ENCODE measurements at regions not wholly inside any gene's neighbourhood (a gene's known extent, or its start where the extent isn't known, plus 50 kb on each side); places are given as distances from the start of the nearest gene placed in this dataset.

DNA sequence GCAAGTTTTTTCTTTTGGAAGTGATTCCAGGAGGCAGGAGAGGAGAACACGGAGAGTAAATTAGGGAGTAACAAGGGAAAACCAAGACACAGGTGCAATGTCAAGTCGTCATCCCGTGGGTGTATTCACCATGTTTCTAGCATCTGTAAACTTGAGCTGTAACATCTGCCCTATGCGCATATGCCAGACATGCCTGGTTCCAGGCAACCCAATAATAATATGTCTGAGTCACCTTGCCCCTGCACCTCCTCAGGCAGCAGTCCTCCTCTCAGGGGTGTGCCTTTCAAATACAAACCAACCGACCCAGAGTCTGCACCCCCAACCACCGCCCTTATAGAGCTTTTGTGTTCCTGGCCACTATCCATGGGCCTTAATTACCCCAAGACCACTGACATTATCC, 107.0 kb upstream of the PDE1C start:
- Mint-ChIP-seq H3K9me3 (peaks cover 8% of the 10 kb centered on the region), H3K4me3 (no peak overlapping the region)

DNA sequence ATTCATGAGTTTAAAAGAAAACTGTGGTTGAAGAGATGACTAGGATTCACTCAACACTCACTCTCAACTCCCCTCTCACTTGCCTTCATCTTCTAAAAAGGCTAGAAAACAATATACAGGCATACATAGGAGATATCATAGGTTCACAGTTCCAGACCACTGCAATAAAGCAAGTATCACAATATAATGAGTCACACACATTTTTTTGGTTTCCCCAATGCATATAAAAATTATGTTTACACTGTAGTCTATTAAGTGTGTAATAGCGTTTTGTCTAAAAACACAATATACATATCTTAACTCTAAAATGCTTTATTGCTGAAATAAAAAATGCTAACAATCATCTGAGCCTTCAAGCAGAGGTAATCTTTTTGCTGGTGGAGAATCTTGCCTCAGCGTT, 104.9 kb upstream of the PDE1C start:
- H3K9me3 Mint-ChIP-seq = peaks cover 5% of the 10 kb centered on the region
- H3K4me1 Mint-ChIP-seq = no peaks in the 10 kb centered on the region
- no peaks in the 10 kb centered on the region for H3K36me3 Mint-ChIP-seq (ENCODE audit: low read depth)

More for the DNA sequence above, 107.0 kb upstream of the PDE1C start:
- H3K27me3 Mint-ChIP-seq = no peaks in the 10 kb centered on the region
- H3K27ac Mint-ChIP-seq = no peak overlapping the region
- no peaks in the 10 kb centered on the region for H3K36me3 Mint-ChIP-seq (ENCODE audit: low read depth)
- no peak for ATAC-seq (replicated peaks)
- no peaks in the 10 kb centered on the region for H3K4me1 Mint-ChIP-seq

DNA sequence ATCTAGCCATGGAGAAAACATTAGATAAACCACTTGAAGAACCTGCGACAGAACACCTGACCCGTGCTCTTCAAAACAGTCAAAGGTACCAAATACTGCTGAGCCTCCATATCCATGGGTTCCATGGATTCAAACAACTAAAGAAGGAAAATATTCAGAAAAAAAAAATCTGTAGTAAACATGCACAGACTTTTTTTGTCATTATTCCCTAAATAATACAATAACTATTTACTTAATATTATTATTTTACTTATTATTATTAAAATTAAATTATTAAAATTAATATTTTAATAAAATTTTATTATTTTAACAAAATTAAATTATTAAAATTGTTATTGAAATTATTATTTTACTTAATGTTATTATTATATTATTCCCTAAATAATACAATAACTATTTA, 101.0 kb upstream of the PDE1C start:
- H3K27ac Mint-ChIP-seq = no peak overlapping the region
- H3K4me3 Mint-ChIP-seq = no peak overlapping the region
- no peak for ATAC-seq (replicated peaks)
- no peaks in the 10 kb centered on the region for H3K4me1 Mint-ChIP-seq
- no peaks in the 10 kb centered on the region for H3K36me3 Mint-ChIP-seq (ENCODE audit: low read depth)
- peaks cover 5% of the 10 kb centered on the region for H3K9me3 Mint-ChIP-seq
- H3K27me3 Mint-ChIP-seq = no peaks in the 10 kb centered on the region

More for the DNA sequence above, 104.9 kb upstream of the PDE1C start:
- no peak for ATAC-seq (replicated peaks)
- H3K27ac Mint-ChIP-seq = no peak overlapping the region
- H3K4me3 Mint-ChIP-seq = no peak overlapping the region
- H3K27me3 Mint-ChIP-seq = no peaks in the 10 kb centered on the region

DNA sequence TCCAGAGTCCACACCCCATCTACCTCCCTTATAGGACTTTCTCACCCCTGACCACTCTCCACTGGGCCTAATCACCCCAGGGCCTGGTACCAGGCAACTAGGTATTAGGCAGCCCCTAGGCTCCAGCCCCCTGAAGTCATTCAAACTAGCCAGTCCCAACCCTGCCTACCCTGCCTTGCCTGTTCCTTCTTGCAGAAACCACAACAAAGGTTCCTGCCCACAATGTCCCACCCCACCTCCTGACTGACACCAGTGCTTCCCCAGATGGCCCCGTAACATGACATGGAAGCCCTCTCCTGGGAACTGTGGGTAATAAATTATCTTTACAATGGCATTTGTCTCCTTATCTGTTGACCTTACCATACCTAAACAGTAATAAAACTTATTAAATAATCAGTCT, 100.6 kb upstream of the PDE1C start:
- no peak for ATAC-seq (replicated peaks)
- H3K4me3 Mint-ChIP-seq = no peak overlapping the region
- no peak overlapping the region for H3K27ac Mint-ChIP-seq
- H3K36me3 Mint-ChIP-seq (ENCODE audit: low read depth) = no peaks in the 10 kb centered on the region
- H3K4me1 Mint-ChIP-seq = no peaks in the 10 kb centered on the region
- H3K27me3 Mint-ChIP-seq = no peaks in the 10 kb centered on the region
- peaks cover 5% of the 10 kb centered on the region for H3K9me3 Mint-ChIP-seq

DNA sequence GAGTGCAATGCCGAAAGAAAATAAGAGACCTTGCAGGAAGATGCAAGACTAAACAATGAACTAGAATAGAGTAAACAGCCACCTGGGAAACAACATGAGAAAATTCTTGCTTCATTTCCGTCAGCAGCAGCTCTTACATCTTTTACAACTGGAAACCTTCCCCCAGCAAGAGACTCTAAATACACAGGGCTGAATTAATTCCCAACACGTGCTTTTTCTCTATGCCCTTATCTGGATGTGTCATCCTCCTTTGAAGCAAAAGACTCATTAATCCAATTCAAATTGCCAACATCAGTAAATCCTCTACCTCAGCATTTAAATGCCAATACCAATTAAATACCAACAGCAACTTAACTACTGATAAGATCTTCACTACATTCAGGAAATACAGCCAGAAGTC, 99.0 kb upstream of the PDE1C start:
- no peak overlapping the region for H3K27ac Mint-ChIP-seq
- H3K4me1 Mint-ChIP-seq = no peaks in the 10 kb centered on the region
- ATAC-seq (replicated peaks) = no peak
- peaks cover 2% of the 10 kb centered on the region for H3K9me3 Mint-ChIP-seq
- H3K36me3 Mint-ChIP-seq (ENCODE audit: low read depth) = no peaks in the 10 kb centered on the region
- H3K27me3 Mint-ChIP-seq = no peaks in the 10 kb centered on the region
- H3K4me3 Mint-ChIP-seq = no peak overlapping the region

DNA sequence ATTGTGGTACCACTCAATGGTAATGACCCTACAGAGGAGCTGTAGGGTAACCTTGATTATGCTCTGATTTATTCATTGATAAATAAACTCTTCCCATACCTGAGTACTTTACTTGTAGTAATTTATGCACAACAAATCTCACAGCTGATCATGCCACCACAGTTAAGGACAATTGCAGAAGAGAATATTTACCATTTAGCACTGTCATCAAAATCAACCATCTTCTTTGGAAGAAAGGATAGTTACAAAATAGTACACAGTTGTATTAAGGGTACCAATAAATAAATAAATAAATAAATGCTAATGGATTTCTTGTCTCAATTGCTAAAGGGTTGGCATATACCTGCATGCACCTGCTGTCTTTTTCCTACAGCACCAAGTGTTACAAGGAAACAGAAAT, 97.6 kb upstream of the PDE1C start:
- no peaks in the 10 kb centered on the region for H3K4me1 Mint-ChIP-seq
- H3K36me3 Mint-ChIP-seq (ENCODE audit: low read depth) = no peaks in the 10 kb centered on the region
- H3K27me3 Mint-ChIP-seq = no peaks in the 10 kb centered on the region
- H3K27ac Mint-ChIP-seq = no peak overlapping the region
- no peak overlapping the region for H3K4me3 Mint-ChIP-seq
- no peaks in the 10 kb centered on the region for H3K9me3 Mint-ChIP-seq
- ATAC-seq (replicated peaks) = no peak

DNA sequence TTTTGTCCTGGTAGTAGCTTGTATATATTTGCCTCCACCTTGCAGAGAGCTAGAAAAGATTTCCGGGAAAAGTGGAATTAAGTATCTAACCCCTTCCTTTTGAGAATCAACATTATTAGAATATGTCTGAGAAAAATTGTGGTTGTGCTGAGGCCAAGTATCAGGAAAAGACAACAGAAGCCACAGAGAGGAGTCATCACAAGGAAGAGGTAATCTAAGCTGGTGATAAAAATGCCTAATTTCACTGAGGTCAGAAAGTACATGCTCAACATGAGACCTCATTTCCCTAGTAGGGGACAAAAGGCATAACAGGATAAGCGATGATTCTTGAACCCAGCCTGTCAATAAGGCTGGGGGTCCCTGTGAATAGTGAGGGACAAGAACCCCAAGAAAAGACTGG, 97.0 kb upstream of the PDE1C start:
- Mint-ChIP-seq H3K4me1 (no peaks in the 10 kb centered on the region), H3K27ac (no peak overlapping the region), H3K36me3 (ENCODE audit: low read depth) (no peaks in the 10 kb centered on the region), H3K27me3 (no peaks in the 10 kb centered on the region), H3K9me3 (no peaks in the 10 kb centered on the region), H3K4me3 (no peak overlapping the region)
- no peak for ATAC-seq (replicated peaks)

DNA sequence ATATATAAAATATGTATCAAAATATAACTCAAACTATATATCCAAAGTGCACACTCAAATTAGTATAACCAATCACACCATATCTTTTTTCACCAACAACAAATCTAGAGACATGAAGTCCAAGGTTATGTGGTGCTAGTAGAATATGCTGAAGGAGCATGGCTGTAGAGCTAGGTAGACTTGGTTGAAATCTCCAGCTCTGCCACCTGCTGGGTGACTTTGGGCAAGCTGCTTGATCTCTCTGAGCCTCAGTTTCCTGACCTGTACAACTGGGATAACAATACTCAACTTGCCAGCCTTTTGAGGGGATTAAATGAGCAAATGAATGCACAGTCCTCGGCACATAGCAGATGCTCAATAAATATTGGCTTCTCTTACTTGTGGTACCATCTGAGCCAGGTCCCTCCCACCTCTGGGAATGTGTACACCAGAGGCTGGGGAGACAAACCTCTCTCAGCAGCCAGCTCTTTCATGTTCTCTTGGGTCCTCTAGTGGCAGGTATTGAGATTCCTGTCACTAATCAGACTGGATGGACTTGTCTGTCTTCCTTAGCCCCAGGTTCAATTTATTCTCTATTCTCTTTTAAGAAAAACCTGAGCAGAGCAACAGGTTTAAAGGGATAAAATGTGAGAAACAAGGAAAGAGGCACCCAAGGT, 94.3 kb upstream of the PDE1C start:
- no peak for ATAC-seq (replicated peaks)

DNA sequence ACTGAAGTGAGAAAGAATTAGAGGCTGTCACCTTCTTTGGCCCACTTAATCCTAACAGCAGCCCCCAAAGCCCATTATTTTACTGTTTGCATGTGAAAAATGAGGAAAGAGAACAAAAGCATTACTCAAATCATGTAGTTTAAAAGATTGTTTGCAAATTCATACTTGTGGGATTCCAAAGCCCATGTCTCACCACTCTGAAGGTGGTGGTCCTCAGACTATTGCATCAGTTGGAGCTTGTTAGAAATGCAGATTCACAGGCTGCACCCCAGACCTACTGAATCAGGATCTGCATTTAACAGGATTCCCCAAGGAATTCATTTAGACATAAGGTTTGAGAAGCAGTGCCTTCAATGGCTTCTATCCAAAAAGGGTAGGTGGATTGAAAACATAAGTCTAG, 93.7 kb upstream of the PDE1C start:
- no peaks in the 10 kb centered on the region for H3K27me3 Mint-ChIP-seq
- no peaks in the 10 kb centered on the region for H3K4me1 Mint-ChIP-seq
- no peaks in the 10 kb centered on the region for H3K9me3 Mint-ChIP-seq
- no peak overlapping the region for H3K27ac Mint-ChIP-seq
- no peak overlapping the region for H3K4me3 Mint-ChIP-seq
- H3K36me3 Mint-ChIP-seq (ENCODE audit: low read depth) = no peaks in the 10 kb centered on the region
- ATAC-seq (replicated peaks) = no peak

More for the DNA sequence above, 94.3 kb upstream of the PDE1C start:
- H3K27me3 Mint-ChIP-seq = no peaks in the 10 kb centered on the region
- no peaks in the 10 kb centered on the region for H3K36me3 Mint-ChIP-seq (ENCODE audit: low read depth)
- no peak overlapping the region for H3K27ac Mint-ChIP-seq
- no peak overlapping the region for H3K4me3 Mint-ChIP-seq
- no peaks in the 10 kb centered on the region for H3K4me1 Mint-ChIP-seq
- H3K9me3 Mint-ChIP-seq = no peaks in the 10 kb centered on the region

DNA sequence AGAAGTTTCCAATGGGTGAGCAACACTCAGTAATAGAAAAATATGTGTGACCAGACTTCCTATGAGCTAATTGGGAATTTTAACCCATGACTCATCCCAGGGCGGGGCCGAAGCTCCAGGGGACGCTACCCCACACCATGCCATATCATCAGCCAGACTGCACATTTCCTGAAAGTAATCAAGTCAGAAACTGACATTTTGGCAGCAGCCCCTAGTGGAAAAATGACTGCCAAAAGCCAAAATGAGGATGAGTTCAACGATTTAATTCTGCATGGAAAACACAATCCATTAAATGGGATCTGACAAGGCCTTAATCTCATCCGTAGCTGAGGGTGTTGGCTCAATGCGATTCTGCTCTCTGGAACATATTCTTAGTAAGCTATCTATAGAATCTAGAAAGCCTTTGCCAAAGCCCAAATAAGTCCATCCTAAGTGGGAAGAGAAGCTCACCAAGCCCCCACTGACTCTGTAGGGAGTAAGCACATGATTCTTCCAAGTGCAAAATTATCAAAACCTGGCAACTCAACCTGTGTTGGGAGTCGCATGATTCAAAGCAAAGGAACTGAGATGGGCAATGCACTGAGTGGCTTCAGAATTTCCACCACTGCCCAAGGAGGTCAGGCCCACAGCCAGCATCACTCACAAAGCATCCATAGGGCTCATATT, 93.1 kb upstream of the PDE1C start:
- Mint-ChIP-seq H3K9me3 (no peaks in the 10 kb centered on the region), H3K36me3 (ENCODE audit: low read depth) (no peaks in the 10 kb centered on the region), H3K27ac (no peak overlapping the region), H3K27me3 (no peaks in the 10 kb centered on the region), H3K4me3 (no peak overlapping the region), H3K4me1 (no peaks in the 10 kb centered on the region)
- no peak for ATAC-seq (replicated peaks)

DNA sequence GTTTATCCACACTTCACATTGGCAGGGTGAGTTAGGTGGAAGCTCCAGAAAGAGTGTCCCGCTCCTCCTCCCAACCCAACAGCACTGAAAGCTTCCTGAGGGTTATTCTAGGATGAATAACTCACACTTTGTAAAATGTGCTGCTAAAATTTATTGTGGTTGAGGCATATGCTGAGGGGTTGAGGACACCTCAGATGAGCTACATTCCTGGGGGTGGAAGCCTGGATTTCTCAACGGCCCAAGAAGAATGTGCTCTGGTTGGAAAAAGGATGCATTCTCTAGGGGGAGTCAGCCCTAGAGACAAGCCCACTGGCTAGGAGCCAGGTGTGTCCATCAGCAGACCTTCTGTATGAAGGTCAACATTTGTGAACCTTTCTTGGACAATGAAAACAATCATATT, 91.5 kb upstream of the PDE1C start:
- H3K4me3 Mint-ChIP-seq = no peak overlapping the region

DNA sequence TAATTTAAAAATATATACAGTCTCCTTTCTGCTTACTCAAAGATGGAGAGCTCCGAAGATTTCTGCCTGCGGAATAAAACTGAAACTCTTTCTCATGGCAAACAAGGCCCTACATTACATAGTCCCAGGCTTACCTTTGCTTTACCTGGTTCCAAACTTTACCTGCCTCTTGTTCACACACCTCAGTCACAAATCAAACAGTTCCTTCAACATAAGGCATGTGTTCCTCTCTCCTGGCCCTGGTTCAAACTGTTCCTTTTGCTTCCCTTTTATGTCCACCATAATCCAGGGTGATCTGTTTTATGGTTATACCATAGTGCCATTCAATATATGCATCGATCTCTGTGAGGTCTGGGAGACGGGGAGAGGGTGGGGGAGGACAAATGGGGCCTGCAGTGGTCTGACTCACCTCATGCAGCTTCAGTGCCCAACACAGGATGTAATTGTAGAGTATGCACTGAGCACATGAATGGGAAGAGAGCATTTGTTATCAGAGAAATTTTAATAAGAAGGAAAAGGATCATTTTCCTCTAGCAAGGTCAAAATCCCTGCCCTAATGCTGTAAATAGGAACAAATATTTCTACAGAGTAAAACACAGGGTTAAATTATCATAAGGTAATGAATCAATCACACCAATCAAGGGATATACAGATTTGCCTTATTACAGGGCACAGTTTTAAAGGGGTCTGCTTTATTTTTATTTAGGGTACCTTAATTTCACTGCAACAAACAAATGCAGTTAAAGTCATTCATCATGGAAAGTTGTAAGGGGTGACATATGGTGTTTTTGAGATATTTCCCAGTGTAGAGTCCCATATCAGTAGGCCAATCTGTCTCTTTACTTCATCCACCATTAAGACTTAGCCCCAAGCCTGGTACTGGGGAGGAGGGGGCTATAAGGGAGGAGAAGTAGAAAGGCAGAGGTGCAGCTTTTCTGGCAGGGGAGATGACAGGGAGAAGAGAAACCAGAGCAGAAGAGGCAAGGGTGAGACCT, 88.8 kb upstream of the PDE1C start:
- Mint-ChIP-seq H3K36me3 (ENCODE audit: low read depth) (no peaks in the 10 kb centered on the region), H3K27ac (no peak overlapping the region), H3K9me3 (no peaks in the 10 kb centered on the region), H3K27me3 (no peaks in the 10 kb centered on the region), H3K4me3 (no peak overlapping the region), H3K4me1 (no peaks in the 10 kb centered on the region)
- ATAC-seq (replicated peaks) = no peak

More for the DNA sequence above, 91.5 kb upstream of the PDE1C start:
- H3K9me3 Mint-ChIP-seq = no peaks in the 10 kb centered on the region
- H3K4me1 Mint-ChIP-seq = no peaks in the 10 kb centered on the region
- no peaks in the 10 kb centered on the region for H3K27me3 Mint-ChIP-seq
- ATAC-seq (replicated peaks) = no peak
- H3K36me3 Mint-ChIP-seq (ENCODE audit: low read depth) = no peaks in the 10 kb centered on the region
- no peak overlapping the region for H3K27ac Mint-ChIP-seq

DNA sequence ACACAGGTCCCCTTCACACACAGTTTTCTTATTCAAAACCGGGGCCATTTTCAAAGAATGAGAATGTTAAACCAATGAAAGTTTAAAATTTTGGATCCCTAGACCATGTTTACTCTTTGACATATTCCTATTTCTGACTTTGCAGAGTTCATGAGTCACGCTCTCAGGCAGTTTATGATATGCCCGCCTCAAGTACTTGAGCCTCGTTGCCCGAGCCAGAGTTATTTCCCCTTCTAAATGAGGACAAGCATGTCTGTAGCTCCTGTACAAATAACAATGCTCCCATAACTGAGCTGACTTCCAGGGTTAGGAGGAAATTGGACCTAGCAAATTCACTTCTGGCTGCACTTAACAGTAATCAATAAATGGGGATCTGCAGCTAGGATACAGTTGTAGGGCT, 87.9 kb upstream of the PDE1C start:
- no peaks in the 10 kb centered on the region for H3K27me3 Mint-ChIP-seq
- ATAC-seq (replicated peaks) = no peak
- no peak overlapping the region for H3K4me3 Mint-ChIP-seq
- peaks cover 5% of the 10 kb centered on the region for H3K9me3 Mint-ChIP-seq
- no peaks in the 10 kb centered on the region for H3K36me3 Mint-ChIP-seq (ENCODE audit: low read depth)
- no peaks in the 10 kb centered on the region for H3K4me1 Mint-ChIP-seq
- no peak overlapping the region for H3K27ac Mint-ChIP-seq

DNA sequence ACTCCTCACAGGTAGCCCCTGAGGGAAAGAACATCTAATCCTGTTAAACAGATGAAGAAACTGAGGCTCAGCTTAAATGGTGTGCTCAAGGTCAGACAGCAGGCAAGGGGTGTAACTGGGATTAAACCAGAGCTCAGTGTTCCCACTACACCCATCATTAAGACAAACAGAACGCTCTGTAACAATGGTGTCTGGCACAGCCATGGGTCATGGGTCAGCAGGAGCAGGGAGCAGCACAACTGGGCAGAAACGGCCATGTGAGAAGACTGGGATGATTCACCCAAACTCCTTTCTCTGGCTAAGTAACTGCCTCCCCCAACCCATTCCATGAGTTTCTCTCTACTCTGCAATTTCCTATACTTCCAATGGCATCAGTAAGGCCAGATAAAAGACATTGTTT, 85.5 kb upstream of the PDE1C start:
- ATAC-seq (replicated peaks) = no peak
- no peaks in the 10 kb centered on the region for H3K36me3 Mint-ChIP-seq (ENCODE audit: low read depth)
- H3K4me1 Mint-ChIP-seq = no peaks in the 10 kb centered on the region
- no peaks in the 10 kb centered on the region for H3K27me3 Mint-ChIP-seq
- no peak overlapping the region for H3K27ac Mint-ChIP-seq
- no peak overlapping the region for H3K4me3 Mint-ChIP-seq
- H3K9me3 Mint-ChIP-seq = peaks cover 5% of the 10 kb centered on the region

DNA sequence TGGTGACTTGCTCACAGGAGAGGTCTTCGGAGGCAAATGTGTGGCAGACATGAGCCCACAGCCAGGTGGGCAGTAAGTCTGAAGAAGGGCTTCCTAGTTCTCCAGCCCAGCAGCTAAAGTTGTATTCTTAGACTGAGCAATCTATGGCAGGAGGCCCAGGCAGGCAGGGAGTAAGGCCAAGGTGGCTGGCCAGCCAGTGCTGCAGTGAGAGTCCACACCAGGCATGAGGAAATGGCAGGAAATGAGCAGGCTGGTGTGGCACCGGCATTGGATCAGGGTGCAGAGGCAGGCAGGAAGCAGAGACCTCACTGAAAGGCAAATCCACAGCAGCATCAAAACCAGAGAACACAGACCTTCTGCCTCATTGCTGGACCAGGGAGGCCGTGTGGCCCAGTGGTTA, 84.6 kb upstream of the PDE1C start:
- no peaks in the 10 kb centered on the region for H3K4me1 Mint-ChIP-seq
- H3K27me3 Mint-ChIP-seq = no peaks in the 10 kb centered on the region
- H3K36me3 Mint-ChIP-seq (ENCODE audit: low read depth) = no peaks in the 10 kb centered on the region
- H3K4me3 Mint-ChIP-seq = no peak overlapping the region
- H3K9me3 Mint-ChIP-seq = peaks cover 5% of the 10 kb centered on the region
- H3K27ac Mint-ChIP-seq = no peak overlapping the region
- ATAC-seq (replicated peaks) = no peak
